Activated CD4-positive, alpha-beta memory T cell treated with anti-CD3 and anti-CD28 coated beads, Interleukin-2, amount 10 ng/mL, durations not matched to agents 7 days and 5 days (primary cell): ENCODE measurements at regions not wholly inside any gene's neighbourhood (a gene's known extent, or its start where the extent isn't known, plus 50 kb on each side); places are given as distances from the start of the nearest gene placed in this dataset.

Experiments
- CTCF ChIA-PET: fragments of 350-600 bp; sonication (Branson Sonifier 250); formaldehyde crosslinking; loops from one replicate; lab custom pipeline; 2021; ENCODE audit warnings: antibody characterized with exemption, inconsistent platforms; lab: Charles Lee
- POLR2A ChIA-PET: fragments of 350-600 bp; sonication (Branson Sonifier 250); formaldehyde crosslinking; loops from one replicate; lab custom pipeline; 2021; ENCODE audit warnings: antibody characterized with exemption; lab: Charles Lee
- DNase-seq: peaks from one replicate; pipeline ENCODE4 v3.0.0-alpha.2; 2020
- H3K27ac Mint-ChIP-seq: one replicate; pipeline ENCODE4 v1.8.0; 2021; ENCODE audit warnings: mild to moderate bottlenecking, mixed read lengths
- H3K27me3 Mint-ChIP-seq: one replicate; pipeline ENCODE4 v1.8.0; 2021; ENCODE audit warnings: mixed read lengths
- H3K36me3 Mint-ChIP-seq: one replicate; pipeline ENCODE4 v1.8.0; 2021; ENCODE audit warnings: low read depth, mixed read lengths
- H3K4me1 Mint-ChIP-seq: one replicate; pipeline ENCODE4 v1.8.0; 2021; ENCODE audit warnings: mixed read lengths
- H3K4me3 Mint-ChIP-seq: one replicate; pipeline ENCODE4 v1.8.0; 2021; ENCODE audit warnings: mild to moderate bottlenecking, mixed read lengths
- H3K9me3 Mint-ChIP-seq: one replicate; pipeline ENCODE4 v1.8.0; 2021; ENCODE audit warnings: mixed read lengths

DNA sequence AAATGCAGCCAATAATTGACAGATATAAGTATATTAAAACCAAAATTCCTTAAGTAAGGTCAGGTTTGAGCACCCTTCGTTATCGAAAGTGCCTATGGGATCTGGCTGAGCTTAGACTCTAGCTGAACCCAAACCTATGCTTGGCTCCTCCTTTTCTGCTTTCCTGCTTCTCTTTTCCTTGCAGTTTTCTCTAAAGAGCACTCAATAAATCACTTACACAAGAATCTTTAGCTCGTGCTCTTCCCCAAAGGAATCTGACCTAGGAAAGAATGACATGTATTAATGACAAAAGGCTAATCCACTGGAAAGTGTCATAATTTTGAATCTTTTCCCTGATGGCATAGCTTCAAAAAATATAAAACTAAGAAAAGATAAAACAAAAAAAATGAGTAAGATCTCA, 282.7 kb downstream of the DKK2 start:
- Mint-ChIP-seq H3K4me3 (no peak overlapping the region), H3K27ac (no peak overlapping the region), H3K36me3 (no peaks in the 10 kb centered on the region), H3K4me1 (no peaks in the 10 kb centered on the region), H3K9me3 (no peaks in the 10 kb centered on the region), H3K27me3 (no peaks in the 10 kb centered on the region)
- CTCF ChIA-PET = no interaction called here
- POLR2A ChIA-PET = no interaction called here
- DNase-seq = no peak

DNA sequence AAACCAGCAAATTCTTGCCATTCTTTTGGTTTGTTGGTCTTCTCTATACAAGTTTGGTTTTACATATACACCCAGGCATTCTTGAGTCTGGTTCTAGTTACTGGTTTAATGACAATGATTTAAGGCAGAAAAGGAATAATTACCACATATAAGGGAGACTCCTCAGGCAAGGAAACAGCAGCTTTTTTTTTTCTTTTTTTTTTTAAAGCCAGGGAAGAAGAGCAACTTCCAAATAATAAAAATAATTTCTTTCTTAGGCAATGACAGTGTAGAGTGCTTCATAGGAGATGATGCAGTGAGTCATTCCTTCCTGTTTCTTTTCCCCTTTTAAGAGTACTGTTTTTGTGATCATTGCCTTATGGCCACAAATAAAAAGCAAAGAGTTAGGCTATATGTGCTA, 289.7 kb downstream of the DKK2 start:
- CTCF ChIA-PET = no interaction called here
- Mint-ChIP-seq H3K4me1 (no peaks in the 10 kb centered on the region), H3K27me3 (no peaks in the 10 kb centered on the region), H3K27ac (no peak overlapping the region), H3K36me3 (no peaks in the 10 kb centered on the region), H3K9me3 (no peaks in the 10 kb centered on the region), H3K4me3 (no peak overlapping the region)
- POLR2A ChIA-PET = no interaction called here
- no peak for DNase-seq

DNA sequence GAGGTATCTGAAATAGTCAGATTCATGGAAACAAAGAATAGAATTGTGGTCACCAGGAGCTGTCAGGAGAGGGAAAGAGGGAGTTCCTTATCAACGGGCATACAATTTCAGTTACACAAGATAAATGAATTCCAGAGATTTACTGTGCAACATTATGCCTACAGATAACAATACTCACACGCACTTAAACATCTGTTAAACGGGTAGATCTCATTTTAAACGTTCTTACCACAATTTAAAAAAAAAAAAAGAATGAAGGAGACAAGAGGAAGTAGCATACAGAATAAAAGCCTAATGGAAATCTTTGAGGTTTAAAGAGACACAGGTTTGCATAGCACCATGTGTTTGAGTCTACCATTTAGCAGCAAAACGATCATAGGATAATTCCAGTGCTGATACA, 298.0 kb downstream of the DKK2 start:
- H3K4me3 Mint-ChIP-seq = no peak overlapping the region
- ChIA-PET POLR2A (no interaction called here), CTCF (no interaction called here)
- DNase-seq = no peak
- H3K9me3 Mint-ChIP-seq = no peaks in the 10 kb centered on the region
- H3K27ac Mint-ChIP-seq = no peak overlapping the region
- no peaks in the 10 kb centered on the region for H3K27me3 Mint-ChIP-seq
- no peaks in the 10 kb centered on the region for H3K4me1 Mint-ChIP-seq
- H3K36me3 Mint-ChIP-seq = no peaks in the 10 kb centered on the region

DNA sequence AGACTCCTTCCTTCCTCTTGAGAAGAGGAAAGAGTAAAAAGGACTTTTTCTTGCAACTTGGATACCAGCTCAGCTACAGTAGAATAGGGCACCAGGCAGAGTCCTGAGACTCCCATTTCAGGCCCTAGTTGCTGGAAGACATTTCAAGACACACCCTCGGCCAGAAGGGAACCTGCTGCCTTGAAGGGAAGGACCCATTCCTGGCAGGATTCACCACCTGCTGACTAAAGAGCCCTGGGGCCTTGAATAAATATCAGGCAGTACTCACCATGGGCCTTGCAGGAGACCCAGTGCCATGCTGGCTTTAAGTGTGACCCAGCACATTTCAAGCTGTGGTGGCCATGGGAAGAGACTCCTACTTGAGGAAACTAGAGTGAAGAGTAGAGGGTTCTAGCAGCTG, 317.6 kb downstream of the DKK2 start:
- Mint-ChIP-seq H3K36me3 (no peaks in the 10 kb centered on the region), H3K4me1 (no peaks in the 10 kb centered on the region), H3K27ac (no peak overlapping the region), H3K4me3 (no peak overlapping the region), H3K9me3 (peaks cover 8% of the 10 kb centered on the region), H3K27me3 (no peaks in the 10 kb centered on the region)
- ChIA-PET CTCF (no interaction called here), POLR2A (no interaction called here)
- DNase-seq = no peak

DNA sequence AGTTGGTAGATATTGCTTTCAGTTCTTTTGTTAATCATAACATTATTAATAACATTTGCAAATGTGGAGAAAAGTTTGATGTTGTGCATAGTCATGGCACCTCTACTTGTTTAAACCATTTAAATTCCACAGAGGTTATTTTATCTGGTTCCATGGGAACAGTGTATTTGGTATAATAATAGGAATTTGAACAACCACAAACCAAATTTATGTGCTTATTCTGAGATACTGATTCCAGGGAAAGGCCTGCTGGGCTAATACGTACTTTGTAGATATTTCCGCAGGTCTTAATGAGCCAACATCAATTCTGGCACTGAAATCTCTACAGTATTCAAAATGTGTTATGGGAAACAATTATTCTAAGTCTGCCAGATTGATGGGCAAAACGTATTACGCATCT, 319.0 kb downstream of the DKK2 start:
- H3K4me1 Mint-ChIP-seq = no peaks in the 10 kb centered on the region
- no peak for DNase-seq
- peaks cover 8% of the 10 kb centered on the region for H3K9me3 Mint-ChIP-seq
- H3K36me3 Mint-ChIP-seq = no peaks in the 10 kb centered on the region
- POLR2A ChIA-PET = no interaction called here
- no peak overlapping the region for H3K27ac Mint-ChIP-seq
- H3K4me3 Mint-ChIP-seq = no peak overlapping the region
- CTCF ChIA-PET = no interaction called here
- no peaks in the 10 kb centered on the region for H3K27me3 Mint-ChIP-seq

DNA sequence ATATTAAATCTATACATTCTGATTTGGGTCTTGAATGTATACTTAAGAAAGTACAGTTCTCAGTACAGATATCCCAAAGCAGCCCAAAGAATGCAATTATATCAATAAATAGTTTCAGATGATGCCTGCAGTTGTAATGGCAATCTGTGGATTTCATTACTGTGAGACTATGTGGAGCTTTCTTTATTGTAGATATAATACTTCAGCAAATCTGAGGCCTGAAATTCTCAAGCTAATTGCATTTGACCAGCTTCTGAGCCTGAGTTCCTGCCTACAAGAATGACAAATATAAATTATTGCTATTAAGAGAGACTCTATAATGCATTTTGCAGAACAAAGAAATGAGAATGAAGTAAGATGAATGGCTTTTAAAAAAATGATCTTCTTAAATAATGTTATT, 320.3 kb downstream of the DKK2 start:
- DNase-seq = no peak
- H3K4me1 Mint-ChIP-seq = no peaks in the 10 kb centered on the region
- CTCF ChIA-PET = no interaction called here
- POLR2A ChIA-PET = no interaction called here
- H3K9me3 Mint-ChIP-seq = peaks cover 10% of the 10 kb centered on the region
- H3K36me3 Mint-ChIP-seq = no peaks in the 10 kb centered on the region
- no peak overlapping the region for H3K4me3 Mint-ChIP-seq
- no peak overlapping the region for H3K27ac Mint-ChIP-seq
- H3K27me3 Mint-ChIP-seq = no peaks in the 10 kb centered on the region

DNA sequence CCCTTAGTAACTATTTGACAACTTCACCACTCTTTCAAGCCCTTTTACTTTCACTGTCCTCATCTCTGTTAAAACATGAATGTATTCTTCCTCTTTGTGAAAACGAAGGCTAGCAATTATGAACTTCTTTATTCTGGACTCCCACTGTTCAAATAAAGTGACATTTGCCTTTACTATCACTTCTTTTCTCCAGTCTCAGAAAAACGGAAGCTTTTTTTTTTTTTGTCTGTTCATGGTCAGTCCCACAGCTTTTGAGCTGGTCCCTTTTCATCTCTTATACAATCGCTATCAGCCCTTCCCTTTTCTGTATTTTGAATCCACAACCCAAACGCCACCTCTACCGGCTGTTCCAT, 327.7 kb downstream of the DKK2 start:
- no peaks in the 10 kb centered on the region for H3K27me3 Mint-ChIP-seq

DNA sequence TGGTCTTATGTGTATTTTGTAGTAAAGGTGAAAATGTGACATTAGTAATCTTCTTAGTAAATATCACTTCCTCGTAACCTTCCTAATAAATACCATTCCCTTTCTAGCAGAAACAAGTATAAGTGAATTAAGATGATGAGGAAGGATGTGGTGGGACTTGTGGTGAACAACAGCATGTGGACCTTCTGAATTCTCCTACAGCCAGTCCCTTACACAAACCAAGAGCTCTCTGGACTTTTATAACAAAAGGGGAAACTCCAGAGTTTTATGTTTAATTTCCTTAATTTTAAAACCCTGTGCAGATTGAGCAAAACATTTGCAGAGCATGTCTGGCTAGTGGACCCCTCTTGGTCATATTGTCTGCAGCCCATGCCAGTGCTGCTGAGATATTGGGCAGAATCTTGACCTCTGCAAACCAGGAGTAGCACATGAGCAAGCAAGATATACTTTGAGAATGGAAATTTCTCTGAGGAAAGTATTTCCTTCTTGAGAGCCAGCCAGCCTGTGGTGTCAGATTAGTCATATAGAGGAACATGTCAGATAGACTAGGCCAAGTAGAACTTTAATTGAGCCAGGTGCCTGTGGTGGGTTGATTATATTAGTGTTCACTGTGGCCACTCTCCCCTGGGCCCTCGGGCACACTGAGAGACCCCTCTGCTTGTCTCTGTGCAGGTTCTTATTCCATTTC, 328.2 kb downstream of the DKK2 start:
- Mint-ChIP-seq H3K4me1 (no peaks in the 10 kb centered on the region), H3K36me3 (no peaks in the 10 kb centered on the region), H3K9me3 (peaks cover 6% of the 10 kb centered on the region), H3K27me3 (no peaks in the 10 kb centered on the region), H3K4me3 (no peak overlapping the region), H3K27ac (no peak overlapping the region)
- no peak for DNase-seq
- ChIA-PET POLR2A (no interaction called here), CTCF (no interaction called here)

More for the DNA sequence above, 327.7 kb downstream of the DKK2 start:
- no peak overlapping the region for H3K27ac Mint-ChIP-seq
- H3K4me3 Mint-ChIP-seq = no peak overlapping the region
- ChIA-PET CTCF (no interaction called here), POLR2A (no interaction called here)
- no peaks in the 10 kb centered on the region for H3K36me3 Mint-ChIP-seq
- peaks cover 5% of the 10 kb centered on the region for H3K9me3 Mint-ChIP-seq
- H3K4me1 Mint-ChIP-seq = no peaks in the 10 kb centered on the region
- no peak for DNase-seq

DNA sequence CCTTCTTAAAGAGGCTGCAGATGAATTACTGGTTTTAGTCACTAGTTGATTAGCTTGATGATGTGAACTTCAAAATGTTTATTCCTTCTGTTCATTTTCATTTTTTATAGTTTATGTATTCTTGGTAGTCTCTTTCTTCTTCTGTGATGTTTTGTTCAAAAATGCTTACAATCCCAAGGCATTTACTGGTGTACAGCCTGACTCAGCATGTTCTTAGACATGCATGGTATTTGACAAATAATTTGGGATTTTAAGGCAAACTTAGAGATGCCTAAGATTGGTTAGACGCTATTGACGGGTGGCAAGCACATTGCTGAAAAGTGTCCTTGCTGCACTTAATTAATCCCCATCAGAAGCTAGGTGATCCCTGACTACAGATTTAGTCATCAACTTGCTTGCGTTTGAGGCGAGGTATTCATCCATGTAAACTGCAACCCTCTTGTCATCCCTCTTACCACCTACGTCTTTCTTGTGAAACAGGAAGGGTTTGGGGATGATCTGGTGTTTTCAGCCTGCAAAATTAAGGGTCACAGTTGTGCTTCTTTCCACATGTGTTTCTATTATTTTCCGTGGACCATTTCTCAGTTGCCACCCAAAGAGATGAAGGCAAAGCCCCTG, 331.8 kb downstream of the DKK2 start:
- no peaks in the 10 kb centered on the region for H3K36me3 Mint-ChIP-seq
- no peak for DNase-seq
- no peak overlapping the region for H3K27ac Mint-ChIP-seq
- no peak overlapping the region for H3K4me3 Mint-ChIP-seq
- no peaks in the 10 kb centered on the region for H3K4me1 Mint-ChIP-seq
- ChIA-PET CTCF (no interaction called here), POLR2A (no interaction called here)
- H3K27me3 Mint-ChIP-seq = no peaks in the 10 kb centered on the region
- peaks cover 6% of the 10 kb centered on the region for H3K9me3 Mint-ChIP-seq

DNA sequence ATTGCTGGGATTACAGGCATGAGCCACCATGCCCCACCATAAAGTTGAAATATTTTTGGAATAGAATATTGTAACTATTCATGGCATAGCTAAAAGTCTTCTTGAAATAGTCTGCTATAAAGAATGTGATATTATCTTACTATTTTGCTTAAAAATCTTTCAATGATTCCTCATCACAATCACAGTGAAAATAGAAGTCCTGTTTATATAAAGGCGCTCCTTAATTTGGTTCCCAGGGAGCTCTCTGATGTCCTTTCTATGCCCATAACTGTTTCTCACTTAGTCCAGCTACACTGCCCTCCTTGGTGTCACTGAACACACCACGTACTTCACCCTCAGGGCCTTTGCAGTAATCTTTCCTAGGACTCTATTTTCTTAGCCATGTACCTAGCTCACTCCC, 331.7 kb upstream of the GIMD1 start:
- ChIA-PET POLR2A (no interaction called here), CTCF (no interaction called here)
- H3K4me1 Mint-ChIP-seq = no peaks in the 10 kb centered on the region
- no peak overlapping the region for H3K4me3 Mint-ChIP-seq
- no peak for DNase-seq
- no peaks in the 10 kb centered on the region for H3K27me3 Mint-ChIP-seq
- peaks cover 9% of the 10 kb centered on the region for H3K9me3 Mint-ChIP-seq
- no peaks in the 10 kb centered on the region for H3K36me3 Mint-ChIP-seq
- H3K27ac Mint-ChIP-seq = no peak overlapping the region

DNA sequence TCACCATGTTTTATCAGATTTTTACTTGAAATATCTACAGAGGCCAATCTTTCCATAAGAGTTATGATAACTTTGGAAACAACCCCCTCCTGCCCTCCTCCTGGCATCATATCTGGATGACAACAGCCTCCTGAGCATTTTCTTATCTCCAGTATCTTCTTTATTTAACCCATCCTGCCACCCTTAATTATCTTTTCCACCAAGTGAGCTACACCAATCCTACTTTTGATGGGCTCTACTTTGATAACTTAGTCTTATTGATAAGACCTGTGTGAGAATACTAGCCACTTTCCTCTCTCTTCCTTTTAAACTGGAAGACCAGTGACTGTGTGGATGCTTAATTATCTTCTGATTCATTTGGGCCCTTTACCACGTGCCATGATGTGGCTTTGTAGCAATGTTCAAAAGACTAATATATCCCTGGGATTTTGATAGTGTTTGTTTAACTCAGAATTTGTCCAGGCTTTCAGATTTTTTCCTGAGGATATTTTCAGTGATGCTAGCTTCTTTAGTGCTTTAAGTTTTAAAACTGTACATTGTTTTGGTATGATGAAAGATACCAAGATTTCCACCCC, 330.1 kb upstream of the GIMD1 start:
- Mint-ChIP-seq H3K27ac (no peak overlapping the region), H3K4me3 (no peak overlapping the region), H3K4me1 (peaks cover 4% of the 10 kb centered on the region), H3K27me3 (no peaks in the 10 kb centered on the region), H3K9me3 (peaks cover 6% of the 10 kb centered on the region), H3K36me3 (no peaks in the 10 kb centered on the region)
- POLR2A ChIA-PET = no interaction called here
- DNase-seq = no peak
- CTCF ChIA-PET = no interaction called here

DNA sequence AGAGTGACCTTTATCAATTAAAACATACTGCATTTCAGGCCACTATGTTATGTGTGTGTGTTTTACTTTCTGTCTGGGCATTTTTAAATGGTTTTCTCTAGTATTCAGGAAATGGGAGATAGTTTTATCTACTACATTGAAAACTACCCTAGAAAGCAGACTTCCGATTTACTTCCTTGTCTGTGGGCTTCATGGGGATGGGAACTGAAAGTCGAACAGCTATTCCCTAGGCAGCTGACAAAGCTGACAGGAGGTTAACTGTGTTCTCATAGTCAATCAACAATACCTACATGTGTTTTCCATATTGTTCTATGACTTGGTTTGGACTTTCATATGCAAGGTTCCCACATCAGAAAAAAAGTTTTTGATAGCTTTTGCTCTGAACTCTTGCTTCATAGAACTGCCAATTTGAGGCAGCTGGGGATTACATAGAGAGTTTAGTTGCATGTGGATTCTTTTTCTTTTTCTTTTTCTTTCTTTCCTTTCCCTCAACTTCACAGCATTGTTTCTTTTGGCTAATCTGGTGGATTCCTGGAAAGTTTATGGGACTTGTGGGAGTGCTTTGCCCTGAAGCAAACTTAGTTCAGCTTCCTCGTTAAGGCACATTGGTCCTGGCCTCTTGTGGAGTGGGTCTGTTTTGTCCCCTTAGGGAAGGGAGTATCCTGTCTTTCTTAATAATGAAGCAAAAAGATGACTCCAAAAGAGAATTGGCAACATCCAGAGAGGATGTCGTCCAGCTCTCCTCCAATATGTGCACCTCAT, 327.1 kb upstream of the GIMD1 start:
- CTCF ChIA-PET = no interaction called here

DNA sequence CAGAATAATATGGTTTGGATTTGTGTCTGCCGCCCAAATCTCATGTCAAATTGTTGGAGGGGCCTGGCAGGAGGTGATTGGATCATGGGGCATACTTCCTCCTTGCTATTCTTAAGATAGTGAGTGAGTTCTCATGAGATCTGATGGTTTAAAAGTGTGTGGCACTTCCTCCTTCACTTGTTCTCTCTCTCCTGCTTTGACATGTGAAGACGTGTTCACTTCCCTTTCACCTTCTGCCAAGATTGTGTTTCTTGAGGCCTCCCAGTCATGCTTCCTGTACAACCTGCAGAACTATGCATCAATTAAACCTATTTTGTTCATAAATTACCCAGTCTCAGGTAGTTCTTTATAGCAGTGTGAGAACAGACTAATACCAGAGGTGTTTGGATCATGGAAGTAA, 325.7 kb upstream of the GIMD1 start:
- H3K4me1 Mint-ChIP-seq = peaks cover 10% of the 10 kb centered on the region

More for the DNA sequence above, 327.1 kb upstream of the GIMD1 start:
- no peak overlapping the region for H3K4me3 Mint-ChIP-seq
- H3K36me3 Mint-ChIP-seq = no peaks in the 10 kb centered on the region
- H3K27ac Mint-ChIP-seq = no peak overlapping the region
- H3K4me1 Mint-ChIP-seq = peaks cover 4% of the 10 kb centered on the region
- DNase-seq = no peak
- H3K9me3 Mint-ChIP-seq = peaks cover 3% of the 10 kb centered on the region
- no peaks in the 10 kb centered on the region for H3K27me3 Mint-ChIP-seq
- POLR2A ChIA-PET = no interaction called here

More for the DNA sequence above, 325.7 kb upstream of the GIMD1 start:
- DNase-seq = no peak
- Mint-ChIP-seq H3K9me3 (peaks cover 7% of the 10 kb centered on the region), H3K36me3 (no peaks in the 10 kb centered on the region), H3K27ac (no peak overlapping the region), H3K4me3 (no peak overlapping the region), H3K27me3 (no peaks in the 10 kb centered on the region)
- CTCF ChIA-PET = no interaction called here
- POLR2A ChIA-PET = no interaction called here
